SK-N-SH (cell line): ENCODE measurements at regions not wholly inside any gene's neighbourhood (a gene's known extent, or its start where the extent isn't known, plus 50 kb on each side); places are given as distances from the start of the nearest gene placed in this dataset.

Experiments used
- CTCF ChIA-PET: fragments of 300-600, 350-600 bp; formaldehyde crosslinking; extraction: SDS; loops from one replicate; lab custom pipeline; 2021; lab: Yijun Ruan, JAX
- POLR2A ChIA-PET: fragments of 350-600 bp; sonication (Branson Sonifier 250); formaldehyde crosslinking; extraction: SDS; loops from one replicate; lab custom pipeline; 2020; ENCODE audit warnings: antibody characterized with exemption, inconsistent platforms; lab: Yijun Ruan, JAX
- DNase-seq: peaks from one replicate; pipeline ENCODE4 v3.0.0; 2012
- H2AFZ ChIP-seq: fragments of 200-600 bp; sonication (generic); 2 replicates; pipeline ENCODE4 v1.8.1; 2016; ENCODE audit warnings: antibody characterized with exemption, mild to moderate bottlenecking, low read depth
- H3F3A ChIP-seq: fragments of 200-600 bp; sonication (generic); replicated peaks from 2 replicates; pipeline ENCODE3; 2016; ENCODE audit warnings: antibody characterized with exemption, mild to moderate bottlenecking; ENCODE audit not compliant: insufficient read depth
- H3K27ac ChIP-seq, 2 experiments: fragments of 200-500 bp in 1 of 2; fragments of 200-600 bp in 1 of 2; sonication (Bioruptor generic) in 1 of 2; sonication (generic), shearing (Covaris generic) in 1 of 2; 2 replicates each; pipeline versions ENCODE4 v1.5.1 to v1.6.1; 2014 to 2016; ENCODE audit warnings: low read depth in 2 of 2, inconsistent platforms in 1 of 2, low read length in 1 of 2, mild to moderate bottlenecking in 1 of 2, mixed read lengths in 1 of 2
- H3K27me3 ChIP-seq: fragments of 200-600 bp; sonication (generic), shearing (Covaris generic); 2 replicates; pipeline ENCODE4 v1.6.1; 2016; ENCODE audit warnings: mixed run types; ENCODE audit not compliant: insufficient read depth
- H3K36me3 ChIP-seq, 2 experiments: fragments of 200-500 bp in 1 of 2; fragments of 200-600 bp in 1 of 2; sonication (Bioruptor generic) in 1 of 2; sonication (generic) in 1 of 2; replicated peaks in 1 of 2; 2 replicates each; pipeline versions ENCODE3 to v1.5.1; 2014 to 2016; ENCODE audit warnings: low read length in 1 of 2, mild to moderate bottlenecking in 1 of 2; ENCODE audit not compliant: insufficient read depth in 2 of 2, control insufficient read depth in 1 of 2
- H3K4me1 ChIP-seq, 2 experiments: fragments of 200-500 bp in 1 of 2; fragments of 200-600 bp in 1 of 2; sonication (Bioruptor generic) in 1 of 2; sonication (generic), shearing (Covaris generic) in 1 of 2; 2 replicates each; pipeline versions ENCODE4 v1.5.1 to v1.6.1; 2014 to 2016; ENCODE audit warnings: low read depth in 1 of 2, low read length in 1 of 2, mixed run types in 1 of 2; ENCODE audit not compliant: insufficient read depth in 2 of 2, control insufficient read depth in 1 of 2
- H3K4me2 ChIP-seq: fragments of 200-600 bp; sonication (generic), shearing (Covaris generic); 2 replicates; pipeline ENCODE4 v1.6.1; 2017; ENCODE audit warnings: mixed run types
- H3K4me3 ChIP-seq, 2 experiments: fragments of 200-500 bp in 1 of 2; fragments of 200-600 bp in 1 of 2; sonication (Bioruptor generic) in 1 of 2; sonication (generic), shearing (Covaris generic) in 1 of 2; 2 replicates each; pipeline versions ENCODE4 v1.5.1 to v1.8.1; 2014 to 2016; ENCODE audit warnings: low read depth in 2 of 2, inconsistent platforms in 1 of 2, low read length in 1 of 2, mild to moderate bottlenecking in 1 of 2, mixed read lengths in 1 of 2, moderate library complexity in 1 of 2
- H3K79me2 ChIP-seq: fragments of 200-600 bp; sonication (generic); 2 replicates; pipeline ENCODE4 v1.8.1; 2017; ENCODE audit warnings: mild to moderate bottlenecking; ENCODE audit not compliant: insufficient read depth
- H3K9ac ChIP-seq: fragments of 200-600 bp; sonication (generic); 2 replicates; pipeline ENCODE4 v1.6.1; 2017; ENCODE audit warnings: mixed run types
- H3K9me2 ChIP-seq: fragments of 200-600 bp; sonication (generic); 2 replicates; pipeline ENCODE4 v1.6.1; 2017; ENCODE audit warnings: mixed run types
- H3K9me3 ChIP-seq: fragments of 200-600 bp; sonication (generic); 2 replicates; pipeline ENCODE4 v1.6.1; 2017; ENCODE audit warnings: mixed run types, mild to moderate bottlenecking, moderate library complexity
- H4K20me1 ChIP-seq: fragments of 200-600 bp; sonication (generic); 2 replicates; pipeline ENCODE4 v1.6.1; 2017; ENCODE audit warnings: mild to moderate bottlenecking, mixed run types; ENCODE audit not compliant: insufficient read depth
- EP300 ChIP-seq, 2 experiments: IDR thresholded peaks; 2 replicates each; pipeline versions ENCODE4 v1.4.0 to v1.6.1; 2012; ENCODE audit warnings: borderline replicate concordance in 1 of 2, low read depth in 1 of 2, low read length in 1 of 2
- FOSL2 ChIP-seq: IDR thresholded peaks from 2 replicates; pipeline ENCODE4 v1.4.0; 2012; ENCODE audit warnings: low read depth, mild to moderate bottlenecking, moderate library complexity, borderline replicate concordance
- FOXM1 ChIP-seq: IDR thresholded peaks from 2 replicates; pipeline ENCODE4 v1.4.0; 2012; ENCODE audit warnings: low read depth, mild to moderate bottlenecking
- GATA2 ChIP-seq: sonication (generic); formaldehyde crosslinking; IDR thresholded peaks from 2 replicates; pipeline ENCODE4 v1.5.0; 2020; ENCODE audit warnings: mild to moderate bottlenecking, missing genetic modification reagents
- IRF3 ChIP-seq: fragments of 150-350 bp; IDR thresholded peaks from 2 replicates; pipeline ENCODE4 v1.6.1; 2016; ENCODE audit warnings: mild to moderate bottlenecking, low read depth, low read length
- JUND ChIP-seq: IDR thresholded peaks from 2 replicates; pipeline ENCODE4 v1.4.0; 2012
- MEF2A ChIP-seq: IDR thresholded peaks from 2 replicates; pipeline ENCODE4 v1.4.0; 2012; ENCODE audit warnings: low read depth, borderline replicate concordance
- NFIC ChIP-seq: IDR thresholded peaks from 2 replicates; pipeline ENCODE4 v1.4.0; 2012; ENCODE audit warnings: borderline replicate concordance
- NRF1 ChIP-seq: IDR thresholded peaks from 2 replicates; pipeline ENCODE4 v1.6.1; 2012; ENCODE audit warnings: low read depth, mild to moderate bottlenecking, low read length
- PBX3 ChIP-seq: IDR thresholded peaks from 2 replicates; pipeline ENCODE4; 2012
- RFX5 ChIP-seq: IDR thresholded peaks from 2 replicates; pipeline ENCODE4 v1.6.1; 2012; ENCODE audit warnings: mild to moderate bottlenecking, improper control_type of control experiment, low read length
- RXRA ChIP-seq: IDR thresholded peaks from 2 replicates; pipeline ENCODE4 v1.4.0; 2012; ENCODE audit warnings: low read depth, mild to moderate bottlenecking, borderline replicate concordance
- SIN3A ChIP-seq: IDR thresholded peaks from 2 replicates; pipeline ENCODE4 v1.6.1; 2012; ENCODE audit warnings: low read depth, mild to moderate bottlenecking, low read length, moderate library complexity, borderline replicate concordance
- SMC3 ChIP-seq: IDR thresholded peaks from 2 replicates; pipeline ENCODE4 v1.6.1; 2012; ENCODE audit warnings: low read depth, low read length, improper control_type of control experiment
- TAF1 ChIP-seq: IDR thresholded peaks from 2 replicates; pipeline ENCODE4 v1.6.1; 2012; ENCODE audit warnings: low read depth, mild to moderate bottlenecking, low read length, moderate library complexity, borderline replicate concordance
- TCF12 ChIP-seq: IDR thresholded peaks from 2 replicates; pipeline ENCODE4 v1.4.0; 2012
- YY1 ChIP-seq: IDR thresholded peaks from 2 replicates; pipeline ENCODE4 v1.4.0; 2012; ENCODE audit warnings: low read depth, mild to moderate bottlenecking
- WGBS: methylation state at CpG from one replicate; pipeline ENCODE4 v1.1.6; 2017; ENCODE audit warnings: low lambda C conversion rate; 5-methylcytosine and 5-hydroxymethylcytosine counted together
- TF ChIP-seq, protein P1 (sequence below): IDR thresholded peaks from 2 replicates; pipeline ENCODE4 v1.4.0; 2012; ENCODE audit warnings: low read depth
- TF ChIP-seq, protein P2 (sequence below): fragments of 200-600 bp; sonication (generic); IDR thresholded peaks from 2 replicates; pipeline ENCODE4 v1.6.1; 2017; ENCODE audit warnings: antibody characterized with exemption, mild to moderate bottlenecking, moderate library complexity

GRCh38 chr2:100664021-100664755, 101.4 kb downstream of the PDCL3 start:
- H3K79me2 ChIP-seq: no peaks in the 10 kb centered on the region
- no peak overlapping the region for H2AFZ ChIP-seq
- no peaks in the 10 kb centered on the region for H4K20me1 ChIP-seq
- no peak for DNase-seq
- H3K4me3 ChIP-seq: no peak overlapping the region
- TF ChIP-seq GATA2 (no peak), YY1 (no peak), MEF2A (no peak), SIN3A (no peak), JUND (no peak), PBX3 (no peak), SMC3 (no peak), NFIC (no peak), FOSL2 (no peak), EP300 (IDR thresholded peaks at IDR 0.05; ENCODE audit: borderline replicate concordance in 1 of 2, low read depth in 1 of 2, low read length in 1 of 2) (no peak), FOXM1 (no peak), RXRA (no peak), TCF12 (no peak), IRF3 (no peak), NRF1 (no peak), TAF1 (no peak), RFX5 (no peak)
- TF ChIP-seq, protein P1, sequence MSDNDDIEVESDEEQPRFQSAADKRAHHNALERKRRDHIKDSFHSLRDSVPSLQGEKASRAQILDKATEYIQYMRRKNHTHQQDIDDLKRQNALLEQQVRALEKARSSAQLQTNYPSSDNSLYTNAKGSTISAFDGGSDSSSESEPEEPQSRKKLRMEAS: no peak
- TF ChIP-seq, protein P2, sequence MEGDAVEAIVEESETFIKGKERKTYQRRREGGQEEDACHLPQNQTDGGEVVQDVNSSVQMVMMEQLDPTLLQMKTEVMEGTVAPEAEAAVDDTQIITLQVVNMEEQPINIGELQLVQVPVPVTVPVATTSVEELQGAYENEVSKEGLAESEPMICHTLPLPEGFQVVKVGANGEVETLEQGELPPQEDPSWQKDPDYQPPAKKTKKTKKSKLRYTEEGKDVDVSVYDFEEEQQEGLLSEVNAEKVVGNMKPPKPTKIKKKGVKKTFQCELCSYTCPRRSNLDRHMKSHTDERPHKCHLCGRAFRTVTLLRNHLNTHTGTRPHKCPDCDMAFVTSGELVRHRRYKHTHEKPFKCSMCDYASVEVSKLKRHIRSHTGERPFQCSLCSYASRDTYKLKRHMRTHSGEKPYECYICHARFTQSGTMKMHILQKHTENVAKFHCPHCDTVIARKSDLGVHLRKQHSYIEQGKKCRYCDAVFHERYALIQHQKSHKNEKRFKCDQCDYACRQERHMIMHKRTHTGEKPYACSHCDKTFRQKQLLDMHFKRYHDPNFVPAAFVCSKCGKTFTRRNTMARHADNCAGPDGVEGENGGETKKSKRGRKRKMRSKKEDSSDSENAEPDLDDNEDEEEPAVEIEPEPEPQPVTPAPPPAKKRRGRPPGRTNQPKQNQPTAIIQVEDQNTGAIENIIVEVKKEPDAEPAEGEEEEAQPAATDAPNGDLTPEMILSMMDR: no peak
- POLR2A ChIA-PET: no interaction called here
- CTCF ChIA-PET: no interaction called here
- no peak overlapping the region for H3K9ac ChIP-seq
- 61% methylated on average over 20 of the region's 23 CpGs for WGBS
- no peak overlapping the region for H3K4me2 ChIP-seq
- H3K36me3 ChIP-seq: no peaks in the 10 kb centered on the region
- no peak overlapping the region for H3K27ac ChIP-seq
- no peaks in the 10 kb centered on the region for H3F3A ChIP-seq
- no peaks in the 10 kb centered on the region for H3K4me1 ChIP-seq
- no peaks in the 10 kb centered on the region for H3K27me3 ChIP-seq
- no peaks in the 10 kb centered on the region for H3K9me2 ChIP-seq
- no peaks in the 10 kb centered on the region for H3K9me3 ChIP-seq
